Activated CD8-positive, alpha-beta T cell treated with anti-CD3 and anti-CD28 coated beads, Interleukin-2, amount 10 ng/mL, durations not matched to agents 7 days and 5 days (primary cell): ENCODE measurements at regions not wholly inside any gene's neighbourhood (a gene's known extent, or its start where the extent isn't known, plus 50 kb on each side); places are given as distances from the start of the nearest gene placed in this dataset.

ENCODE experiments used
- ATAC-seq: fragments of 150-1000 bp; cut with Tn5 transposase; one replicate; pipeline ENCODE4 v1.10.0; 2021; ENCODE audit warnings: moderate library complexity
- CTCF ChIA-PET: fragments of 350-600 bp; sonication (Branson Sonifier 250); formaldehyde crosslinking; loops from one replicate; lab custom pipeline; 2021; ENCODE audit warnings: antibody characterized with exemption; lab: Charles Lee
- POLR2A ChIA-PET: fragments of 350-600 bp; sonication (Branson Sonifier 250); formaldehyde crosslinking; loops from one replicate; lab custom pipeline; 2021; ENCODE audit warnings: antibody characterized with exemption; lab: Charles Lee
- DNase-seq: peaks from one replicate; pipeline ENCODE4 v3.0.0-alpha.2; 2020
- H3K27ac Mint-ChIP-seq: one replicate; pipeline ENCODE4 v1.8.0; 2021; ENCODE audit warnings: mild to moderate bottlenecking, mixed read lengths
- H3K27me3 Mint-ChIP-seq: one replicate; pipeline ENCODE4 v1.8.0; 2021; ENCODE audit warnings: low read depth, mixed read lengths
- H3K36me3 Mint-ChIP-seq: one replicate; pipeline ENCODE4 v1.8.0; 2021; ENCODE audit warnings: low read depth, mixed read lengths
- H3K4me1 Mint-ChIP-seq: one replicate; pipeline ENCODE4 v1.8.0; 2021; ENCODE audit warnings: low read depth, mixed read lengths
- H3K4me3 Mint-ChIP-seq: one replicate; pipeline ENCODE4 v1.8.0; 2021; ENCODE audit warnings: mild to moderate bottlenecking, mixed read lengths
- H3K9me3 Mint-ChIP-seq: one replicate; pipeline ENCODE4 v1.8.0; 2022; ENCODE audit warnings: mixed read lengths; ENCODE audit not compliant: insufficient read depth

DNA sequence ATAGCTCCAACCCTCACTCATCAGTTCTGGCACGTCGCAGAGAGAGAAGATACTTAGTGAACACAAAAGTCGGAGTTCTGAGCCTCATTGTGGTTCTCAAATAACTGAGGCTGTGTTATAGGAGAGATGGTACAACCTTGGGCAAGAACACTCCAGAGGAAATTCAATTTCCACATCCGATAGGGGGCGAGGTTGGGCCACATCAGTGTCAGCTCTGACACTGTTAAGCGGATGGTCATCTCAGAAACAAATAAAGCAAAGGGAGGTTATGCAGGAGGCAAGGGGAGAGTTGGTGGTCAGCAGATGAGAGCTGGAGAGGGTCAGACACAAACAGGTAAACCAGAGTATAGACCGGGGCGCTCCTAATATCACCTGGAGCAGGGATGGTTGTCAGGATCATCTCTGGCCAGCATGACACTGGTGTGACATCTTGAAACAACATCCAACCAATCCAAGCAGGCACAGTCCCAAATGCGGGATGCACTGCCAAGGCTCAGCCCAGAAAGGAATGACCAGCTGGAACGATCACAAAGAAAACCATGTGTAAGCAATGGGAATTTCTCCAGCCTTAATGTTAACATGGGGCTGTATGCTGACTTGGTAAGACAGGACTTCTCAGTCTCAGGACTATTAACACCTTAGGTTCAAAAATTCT is 331.8 kb downstream of the HACE1 start:
- ChIA-PET CTCF (interaction anchor here (2.6 kb wide), 1 partner anchor 9 kb away, joined by 16 read pairs; no protein-coding TSS in a partner anchor), POLR2A (no interaction called here)
- DNase-seq (no peak), ATAC-seq (no peak)
- H3K27me3 Mint-ChIP-seq, result peaks cover 7% of the 10 kb centered on the region
- no peak overlapping the region for H3K4me3 Mint-ChIP-seq
- no peaks in the 10 kb centered on the region for H3K9me3 Mint-ChIP-seq
- no peaks in the 10 kb centered on the region for H3K36me3 Mint-ChIP-seq
- no peak overlapping the region for H3K27ac Mint-ChIP-seq
- H3K4me1 Mint-ChIP-seq, result peaks cover 4% of the 10 kb centered on the region

DNA sequence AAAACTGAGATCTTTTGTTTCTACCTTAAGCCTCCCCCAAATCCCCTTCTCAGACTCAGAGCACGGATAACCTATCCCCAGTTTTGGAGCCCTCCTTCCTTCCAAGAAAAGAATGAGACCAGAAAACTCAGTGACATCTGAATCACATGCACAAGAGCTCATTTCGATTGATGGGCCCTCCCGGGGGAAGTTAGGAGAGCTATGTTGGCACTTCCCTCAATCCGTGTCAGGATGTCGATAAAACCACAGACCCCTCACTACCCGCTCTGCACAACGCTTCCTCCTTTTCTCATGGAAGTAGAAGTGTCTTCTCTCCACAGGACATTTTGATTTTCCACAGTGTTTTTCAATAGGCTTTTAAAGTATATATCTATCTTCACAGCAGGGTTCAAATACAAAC is 332.4 kb downstream of the HACE1 start:
- H3K36me3 Mint-ChIP-seq, result no peaks in the 10 kb centered on the region
- ChIA-PET POLR2A (no interaction called here), CTCF (interaction anchor here (2.6 to 3.0 kb wide), 2 partner anchors 9 to 12 kb away, joined by 16 to 18 read pairs; no protein-coding TSS in a partner anchor)
- DNase-seq, result no peak
- no peak overlapping the region for H3K27ac Mint-ChIP-seq
- H3K9me3 Mint-ChIP-seq, result no peaks in the 10 kb centered on the region
- H3K4me1 Mint-ChIP-seq, result peaks cover 4% of the 10 kb centered on the region
- no peak for ATAC-seq
- peaks cover 7% of the 10 kb centered on the region for H3K27me3 Mint-ChIP-seq
- H3K4me3 Mint-ChIP-seq, result no peak overlapping the region

DNA sequence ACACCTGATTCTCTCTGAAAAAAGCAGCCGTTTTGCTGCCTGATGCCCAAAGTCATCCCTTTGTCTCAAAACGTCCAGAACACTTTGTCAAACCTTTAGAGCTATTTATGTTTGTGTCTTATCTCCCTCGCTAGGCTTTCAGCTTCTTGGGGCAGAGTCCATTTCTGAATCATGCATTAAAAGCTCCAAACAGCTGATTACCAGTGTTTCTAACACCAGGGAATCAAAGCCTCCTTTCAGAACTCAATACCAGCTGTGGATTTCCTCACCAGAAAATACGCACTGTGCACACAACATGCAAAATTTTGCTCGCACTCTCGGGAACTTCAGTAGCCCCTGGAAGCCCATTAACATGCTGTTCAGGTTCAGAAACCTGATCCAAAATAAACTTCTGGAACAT is 333.3 kb downstream of the HACE1 start:
- POLR2A ChIA-PET, result no interaction called here
- no peak for ATAC-seq
- Mint-ChIP-seq H3K36me3 (no peaks in the 10 kb centered on the region), H3K27ac (no peak overlapping the region), H3K4me1 (peaks cover 4% of the 10 kb centered on the region), H3K27me3 (peaks cover 8% of the 10 kb centered on the region), H3K9me3 (no peaks in the 10 kb centered on the region), H3K4me3 (no peak overlapping the region)
- CTCF ChIA-PET, result interaction anchor here (0.6 to 3.0 kb wide), 13 partner anchors 8 to 740 kb away, joined by 3 to 18 read pairs (median 3); no protein-coding TSS in a partner anchor
- no peak for DNase-seq

DNA sequence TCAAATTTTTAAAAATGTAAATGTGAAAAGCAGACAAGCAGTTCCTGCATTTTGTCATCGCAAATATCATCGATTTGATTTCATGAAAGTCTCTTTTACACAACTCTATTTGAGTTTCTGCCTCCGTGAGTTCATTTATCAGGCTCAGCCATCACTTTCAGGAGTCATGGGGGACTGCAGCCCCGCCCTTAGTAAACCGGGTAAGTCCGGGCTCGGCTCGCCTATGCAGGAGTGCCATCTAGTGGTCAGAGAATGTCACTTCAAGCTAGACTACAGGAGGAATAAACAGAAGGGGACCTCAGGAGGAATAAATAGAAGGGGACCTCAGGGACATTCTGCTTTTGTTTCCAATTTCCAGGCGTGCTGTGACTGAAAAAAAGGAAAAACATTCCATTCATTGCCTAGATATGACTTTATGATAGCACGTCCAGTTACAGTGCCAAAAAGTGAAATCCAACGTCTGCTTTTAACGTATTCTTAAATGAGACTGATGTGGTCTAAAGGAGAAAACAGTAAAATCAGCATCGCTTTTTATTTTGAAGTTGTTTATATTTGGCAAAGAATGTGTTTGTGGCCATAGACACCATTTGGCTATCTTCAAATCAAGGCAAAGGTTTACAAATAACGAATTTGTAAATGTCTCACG is 333.9 kb downstream of the HACE1 start:
- CTCF ChIA-PET, result interaction anchor here (0.6 to 3.0 kb wide), 15 partner anchors 8 to 740 kb away, joined by 3 to 18 read pairs (median 3); no protein-coding TSS in a partner anchor
- ATAC-seq (peak; percentile 93), DNase-seq (peak; percentile 79)
- Mint-ChIP-seq H3K4me3 (peak overlapping the region; percentile 53), H3K36me3 (no peaks in the 10 kb centered on the region), H3K27ac (no peak overlapping the region), H3K27me3 (peaks cover 11% of the 10 kb centered on the region), H3K9me3 (no peaks in the 10 kb centered on the region), H3K4me1 (peaks cover 4% of the 10 kb centered on the region)
- POLR2A ChIA-PET, result no interaction called here

DNA sequence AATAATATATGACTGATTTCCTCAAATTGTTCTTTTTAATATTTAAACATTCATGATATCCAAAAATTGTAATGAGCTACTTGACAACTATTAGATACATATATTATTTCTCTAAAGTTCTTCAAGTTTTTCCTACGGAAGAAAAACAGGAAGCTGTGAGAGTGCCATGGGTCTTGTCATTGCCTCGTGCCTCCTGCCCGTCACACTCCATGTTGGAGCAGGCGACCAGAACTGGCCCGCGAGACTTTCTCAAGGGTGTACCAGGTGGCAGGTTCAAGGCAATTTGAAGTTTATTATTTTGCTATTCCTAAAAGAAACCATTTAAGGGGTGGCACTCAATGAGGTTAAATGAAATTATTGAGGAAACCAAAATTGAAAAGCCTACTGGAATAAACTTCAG is 337.2 kb downstream of the HACE1 start:
- Mint-ChIP-seq H3K4me1 (peaks cover 4% of the 10 kb centered on the region), H3K36me3 (no peaks in the 10 kb centered on the region), H3K9me3 (no peaks in the 10 kb centered on the region), H3K27ac (no peak overlapping the region), H3K27me3 (peaks cover 13% of the 10 kb centered on the region), H3K4me3 (no peak overlapping the region)
- ChIA-PET POLR2A (no interaction called here), CTCF (interaction anchor here (1.2 kb wide), 1 partner anchor 40 kb away, joined by 3 read pairs; no protein-coding TSS in a partner anchor)
- no peak for ATAC-seq
- DNase-seq, result no peak

DNA sequence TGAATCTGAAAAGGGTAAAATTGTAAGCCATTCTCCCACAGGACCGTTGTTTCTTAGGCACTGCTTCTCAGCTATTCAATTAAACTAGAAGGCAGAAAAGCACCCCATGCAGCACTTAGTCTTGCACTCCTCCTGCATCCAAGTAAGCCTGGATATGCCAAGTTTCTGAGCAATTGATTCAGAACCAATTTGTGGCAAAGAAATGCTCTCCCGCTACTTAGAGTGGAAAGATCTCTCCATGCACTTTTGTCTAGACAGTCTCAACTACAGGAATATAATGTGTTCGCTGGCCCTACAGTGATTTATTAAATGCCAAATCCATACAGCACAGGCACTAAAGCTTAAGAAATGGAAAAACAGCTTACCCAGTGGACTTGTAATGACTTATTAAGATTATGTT is 338.5 kb downstream of the HACE1 start:
- CTCF ChIA-PET, result interaction anchor here (1.2 kb wide), 1 partner anchor 38 kb away, joined by 3 read pairs; no protein-coding TSS in a partner anchor
- H3K27ac Mint-ChIP-seq, result no peak overlapping the region

DNA sequence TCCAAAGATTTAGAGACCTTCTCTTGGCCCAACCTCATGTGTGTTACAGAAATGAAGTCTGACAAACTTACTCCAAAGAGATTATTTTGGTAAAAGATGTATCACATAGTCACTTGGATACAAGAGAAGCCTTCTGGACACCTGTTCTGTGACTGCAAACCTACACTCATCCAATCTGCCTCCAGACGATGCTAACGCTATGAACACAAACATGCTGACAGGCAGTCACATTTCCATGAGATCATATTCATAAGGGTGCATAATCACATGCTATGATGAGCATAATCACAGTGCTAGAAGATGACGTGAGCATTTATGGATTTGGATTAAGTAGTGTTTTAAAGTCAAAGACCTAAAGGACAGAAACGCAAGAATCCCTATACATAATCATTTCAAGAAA is 340.2 kb downstream of the HACE1 start:
- no peaks in the 10 kb centered on the region for H3K36me3 Mint-ChIP-seq
- POLR2A ChIA-PET, result no interaction called here
- DNase-seq, result no peak
- H3K4me3 Mint-ChIP-seq, result no peak overlapping the region
- H3K4me1 Mint-ChIP-seq, result no peaks in the 10 kb centered on the region
- H3K27ac Mint-ChIP-seq, result no peak overlapping the region
- ATAC-seq, result no peak
- CTCF ChIA-PET, result no interaction called here
- H3K27me3 Mint-ChIP-seq, result peaks cover 10% of the 10 kb centered on the region
- H3K9me3 Mint-ChIP-seq, result no peaks in the 10 kb centered on the region

More for the DNA sequence above, 338.5 kb downstream of the HACE1 start:
- no peaks in the 10 kb centered on the region for H3K9me3 Mint-ChIP-seq
- H3K36me3 Mint-ChIP-seq, result no peaks in the 10 kb centered on the region
- no peak overlapping the region for H3K4me3 Mint-ChIP-seq
- H3K4me1 Mint-ChIP-seq, result peaks cover 4% of the 10 kb centered on the region
- POLR2A ChIA-PET, result no interaction called here
- no peak for DNase-seq
- ATAC-seq, result no peak
- peaks cover 13% of the 10 kb centered on the region for H3K27me3 Mint-ChIP-seq

DNA sequence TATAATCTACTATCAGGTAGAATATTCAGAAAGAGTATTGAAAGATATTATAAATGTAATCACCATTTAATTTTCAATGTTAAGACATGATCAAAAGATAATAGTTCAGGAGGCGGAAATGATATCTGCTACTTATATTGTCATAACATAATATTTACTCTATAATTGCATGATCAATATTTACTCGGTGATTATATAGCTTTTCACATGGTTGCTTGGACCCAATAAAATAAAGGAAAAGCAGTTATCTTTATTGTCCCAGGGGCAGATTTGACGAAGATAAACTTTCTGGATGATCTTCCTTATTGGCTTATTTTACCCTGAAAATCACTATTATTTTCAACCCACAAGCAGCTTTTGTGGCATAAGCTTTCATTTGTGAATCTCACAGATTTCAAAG is 350.4 kb downstream of the HACE1 start:
- ChIA-PET POLR2A (no interaction called here), CTCF (interaction anchor here (1.2 kb wide), 1 partner anchor 17 kb away, joined by 3 read pairs; no protein-coding TSS in a partner anchor)

DNA sequence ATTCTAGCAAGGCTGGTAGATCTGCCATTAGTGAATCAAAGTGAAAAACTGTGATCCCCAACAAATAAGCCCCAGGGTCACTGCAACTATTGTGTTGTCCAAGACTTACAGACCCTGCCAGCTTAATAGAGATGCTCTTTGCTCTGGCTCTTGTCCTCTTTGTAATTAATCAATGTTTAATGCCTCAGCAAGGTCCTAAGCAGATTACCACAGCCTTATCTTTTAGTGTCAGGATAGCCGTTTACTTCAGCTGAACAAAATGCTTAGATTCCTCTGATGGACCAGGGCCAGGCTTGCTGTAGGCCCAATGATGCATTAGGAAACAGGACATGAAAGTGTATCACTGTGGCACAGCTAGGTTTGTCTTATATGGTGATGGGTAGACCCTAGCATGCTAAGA is 353.3 kb downstream of the HACE1 start:
- no peak overlapping the region for H3K27ac Mint-ChIP-seq
- ChIA-PET CTCF (no interaction called here), POLR2A (no interaction called here)
- no peaks in the 10 kb centered on the region for H3K9me3 Mint-ChIP-seq
- no peak overlapping the region for H3K4me3 Mint-ChIP-seq
- ATAC-seq, result no peak
- H3K36me3 Mint-ChIP-seq, result no peaks in the 10 kb centered on the region
- DNase-seq, result no peak
- H3K4me1 Mint-ChIP-seq, result no peaks in the 10 kb centered on the region
- H3K27me3 Mint-ChIP-seq, result peaks cover 2% of the 10 kb centered on the region

More for the DNA sequence above, 350.4 kb downstream of the HACE1 start:
- Mint-ChIP-seq H3K27ac (no peak overlapping the region), H3K27me3 (peaks cover 2% of the 10 kb centered on the region), H3K4me1 (no peaks in the 10 kb centered on the region), H3K4me3 (no peak overlapping the region), H3K36me3 (no peaks in the 10 kb centered on the region), H3K9me3 (no peaks in the 10 kb centered on the region)
- ATAC-seq, result no peak
- DNase-seq, result no peak

DNA sequence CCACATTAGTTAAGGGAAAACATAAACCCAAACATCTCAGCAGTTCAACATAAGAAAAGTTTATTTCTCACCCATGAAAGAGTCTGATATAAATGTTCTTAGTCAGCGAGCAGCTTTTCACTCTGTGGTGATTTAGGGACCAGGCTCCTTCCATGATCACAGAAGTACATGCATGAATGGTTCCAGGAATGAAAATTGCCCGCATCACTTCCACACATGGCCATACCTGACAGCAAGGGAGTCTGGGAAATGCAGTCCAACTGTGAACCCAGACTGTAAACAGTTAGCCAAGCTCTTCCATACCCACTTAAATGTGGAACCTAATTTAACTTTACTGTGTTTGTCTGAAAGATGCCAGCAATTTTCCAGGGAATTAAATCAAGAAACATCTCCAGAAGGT is 353.9 kb downstream of the HACE1 start:
- no peaks in the 10 kb centered on the region for H3K9me3 Mint-ChIP-seq
- ATAC-seq, result no peak
- CTCF ChIA-PET, result no interaction called here

DNA sequence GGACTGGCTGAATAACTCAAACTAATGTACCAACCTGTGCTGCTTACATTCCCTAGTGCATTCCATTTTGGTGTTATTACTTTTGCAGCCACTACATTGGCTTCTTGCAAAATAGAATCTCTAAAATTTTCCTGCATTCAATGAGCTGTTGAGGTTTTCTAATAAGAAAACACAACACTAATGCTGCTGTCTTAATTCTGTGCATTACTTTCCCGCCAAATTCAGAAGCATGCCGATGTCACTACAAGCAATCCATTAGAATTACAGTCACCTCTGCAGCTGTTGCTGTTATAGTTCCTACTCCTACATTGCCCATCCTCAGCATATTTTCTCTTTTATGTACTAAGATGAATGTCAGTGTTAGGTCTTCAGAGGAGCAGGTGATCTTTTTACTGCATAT is 359.5 kb downstream of the HACE1 start:
- Mint-ChIP-seq H3K4me1 (no peaks in the 10 kb centered on the region), H3K27me3 (peaks cover 2% of the 10 kb centered on the region), H3K4me3 (no peak overlapping the region), H3K27ac (no peak overlapping the region), H3K36me3 (no peaks in the 10 kb centered on the region), H3K9me3 (no peaks in the 10 kb centered on the region)
- DNase-seq (no peak), ATAC-seq (no peak)
- CTCF ChIA-PET, result interaction anchor here (0.9 kb wide), 1 partner anchor 26 kb away, joined by 4 read pairs; no protein-coding TSS in a partner anchor
- POLR2A ChIA-PET, result no interaction called here

More for the DNA sequence above, 353.9 kb downstream of the HACE1 start:
- Mint-ChIP-seq H3K36me3 (no peaks in the 10 kb centered on the region), H3K4me1 (no peaks in the 10 kb centered on the region), H3K27ac (no peak overlapping the region), H3K4me3 (no peak overlapping the region), H3K27me3 (peaks cover 2% of the 10 kb centered on the region)
- POLR2A ChIA-PET, result no interaction called here
- no peak for DNase-seq

DNA sequence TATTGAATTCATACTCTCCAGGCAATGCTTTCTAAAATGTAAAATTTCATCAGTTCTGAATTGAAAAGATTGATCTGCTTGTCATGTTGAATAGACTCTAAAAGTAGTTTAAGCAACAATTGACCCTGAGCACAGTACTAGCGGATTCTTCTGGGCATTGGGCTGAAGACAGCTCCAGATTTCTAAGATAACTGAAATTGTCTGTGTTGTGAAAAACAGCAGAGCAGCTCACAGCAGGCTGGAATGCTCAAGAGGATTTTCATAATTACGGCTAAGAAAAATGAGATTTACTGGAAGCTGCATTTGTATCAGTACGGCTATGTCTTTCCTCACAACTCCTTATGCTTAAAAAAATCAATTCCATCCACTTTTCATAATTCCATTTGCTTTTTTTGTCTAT is 373.7 kb downstream of the HACE1 start:
- DNase-seq (no peak), ATAC-seq (no peak)
- Mint-ChIP-seq H3K4me3 (no peak overlapping the region), H3K27ac (no peak overlapping the region), H3K9me3 (no peaks in the 10 kb centered on the region), H3K4me1 (no peaks in the 10 kb centered on the region), H3K36me3 (no peaks in the 10 kb centered on the region), H3K27me3 (no peaks in the 10 kb centered on the region)
- CTCF ChIA-PET, result no interaction called here
- POLR2A ChIA-PET, result no interaction called here
